ENCODE measurements at regions not wholly inside any gene's neighbourhood (a gene's known extent, or its start where the extent isn't known, plus 50 kb on each side); places are given as distances from the start of the nearest gene placed in this dataset.
A peak's percentile ranks its signal among the peaks of the same experiment; 100 is the strongest.

DNA sequence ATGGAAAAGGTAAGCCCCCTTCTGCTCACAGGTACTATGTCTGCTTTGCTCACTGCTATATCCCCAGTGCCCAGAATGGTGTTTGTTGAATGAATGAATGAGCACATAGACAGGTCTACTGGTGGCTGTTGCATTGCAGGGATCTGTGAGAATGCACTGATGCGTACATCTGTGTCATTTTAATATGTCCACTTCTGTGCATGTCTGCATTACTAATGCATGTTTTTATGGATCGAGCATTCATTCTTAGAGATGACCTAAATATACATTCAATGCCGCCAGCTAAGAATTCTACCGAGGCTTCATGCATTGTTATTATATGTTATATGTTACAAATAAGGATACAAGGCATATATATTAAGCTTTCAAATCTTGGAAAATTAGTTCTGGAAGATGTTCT is 73.8 kb downstream of the SPRING1 start:
- peaks cover 4% of the 10 kb centered on the region for H3K79me2 ChIP-seq (ENCODE audit: insufficient read depth, low read length)

DNA sequence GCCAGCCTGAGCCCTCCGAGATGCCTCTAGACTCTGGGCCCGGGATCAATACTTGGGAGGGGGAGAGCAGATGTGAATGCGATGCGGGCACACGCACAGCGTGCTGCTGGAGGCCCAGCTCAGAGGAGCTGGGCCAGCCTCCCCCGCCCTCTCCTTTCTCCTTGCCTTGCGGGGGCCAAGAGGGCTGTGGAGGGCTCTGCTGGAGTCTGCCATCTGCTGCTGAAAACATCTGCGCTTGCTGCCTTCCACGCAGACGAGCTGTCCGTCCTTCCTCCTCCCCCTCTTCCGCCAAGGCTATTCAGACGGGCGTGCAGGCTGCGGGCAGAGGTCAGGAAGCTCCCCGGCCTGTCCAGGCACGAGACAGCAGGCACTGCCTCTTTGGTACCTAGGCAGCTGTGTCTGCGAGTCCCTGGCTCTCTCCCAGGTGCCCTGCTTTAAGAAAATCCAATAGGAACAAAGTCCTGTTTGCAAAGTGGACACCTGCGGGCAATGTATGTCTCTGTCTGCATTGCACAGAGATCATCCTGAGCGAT is 75.2 kb downstream of the SPRING1 start:
- Mint-ChIP-seq H3K36me3 (no peaks in the 10 kb centered on the region), H3K27me3 (ENCODE audit: low read depth in 3 of 3) (peaks cover 0 to 10% (median 3%) of the 10 kb centered on the region in 3 donors), H3K4me3 (peak overlapping the region; percentile 48 to 75), H3K9me3 (peaks cover 0 to 3% (median 0%) of the 10 kb centered on the region in 7 donors), H3K27ac (no peak overlapping the region), H3K4me1 (peaks cover 49% of the 10 kb centered on the region)
- peak overlapping the region in 1 of 3 experiments; percentile 46 for H3K4me3 ChIP-seq (replicated peaks in 1 of 3; ENCODE audit: low read depth in 2 of 3, low read length in 3 of 3)
- H4K20me1 ChIP-seq (ENCODE audit: insufficient read depth, low read length): no peaks in the 10 kb centered on the region
- peaks cover 41 to 45% of the 10 kb centered on the region in 2 donors for H3K4me1 ChIP-seq (ENCODE audit: control insufficient read depth in 1 of 2, insufficient read depth in 2 of 2, low read length in 2 of 2)
- H3K9ac ChIP-seq (ENCODE audit: insufficient read depth, low read length, poor library complexity, severe bottlenecking): no peak overlapping the region
- WGBS (ENCODE audit: insufficient coverage): 24% methylated on average over 21 of the region's 21 CpGs
- peak overlapping the region; percentile 61 for H3K4me2 ChIP-seq (replicated peaks; ENCODE audit: extremely low read depth, low read length, poor library complexity, severe bottlenecking)
- peaks cover 4% of the 10 kb centered on the region for H3K79me2 ChIP-seq (ENCODE audit: insufficient read depth, low read length)
- DNase-seq: peak; percentile 27 to 44 (median 31)
- no peak overlapping the region for H3K27ac ChIP-seq (ENCODE audit: low read depth in 1 of 2, low read length in 2 of 2)
- TF ChIP-seq, protein P1, sequence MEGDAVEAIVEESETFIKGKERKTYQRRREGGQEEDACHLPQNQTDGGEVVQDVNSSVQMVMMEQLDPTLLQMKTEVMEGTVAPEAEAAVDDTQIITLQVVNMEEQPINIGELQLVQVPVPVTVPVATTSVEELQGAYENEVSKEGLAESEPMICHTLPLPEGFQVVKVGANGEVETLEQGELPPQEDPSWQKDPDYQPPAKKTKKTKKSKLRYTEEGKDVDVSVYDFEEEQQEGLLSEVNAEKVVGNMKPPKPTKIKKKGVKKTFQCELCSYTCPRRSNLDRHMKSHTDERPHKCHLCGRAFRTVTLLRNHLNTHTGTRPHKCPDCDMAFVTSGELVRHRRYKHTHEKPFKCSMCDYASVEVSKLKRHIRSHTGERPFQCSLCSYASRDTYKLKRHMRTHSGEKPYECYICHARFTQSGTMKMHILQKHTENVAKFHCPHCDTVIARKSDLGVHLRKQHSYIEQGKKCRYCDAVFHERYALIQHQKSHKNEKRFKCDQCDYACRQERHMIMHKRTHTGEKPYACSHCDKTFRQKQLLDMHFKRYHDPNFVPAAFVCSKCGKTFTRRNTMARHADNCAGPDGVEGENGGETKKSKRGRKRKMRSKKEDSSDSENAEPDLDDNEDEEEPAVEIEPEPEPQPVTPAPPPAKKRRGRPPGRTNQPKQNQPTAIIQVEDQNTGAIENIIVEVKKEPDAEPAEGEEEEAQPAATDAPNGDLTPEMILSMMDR (IDR thresholded peaks at IDR 0.05): no peak
- H2AFZ ChIP-seq (ENCODE audit: insufficient read depth, low read depth, low read length, poor library complexity, severe bottlenecking): peak overlapping the region; percentile 69
- H3K9me3 ChIP-seq (replicated peaks in 1 of 2; ENCODE audit: control insufficient read depth in 1 of 2, insufficient read depth in 1 of 2, low read length in 2 of 2): no peaks in the 10 kb centered on the region
- intact Hi-C loops (cut with micrococcal nuclease): no loop called here
- no peaks in the 10 kb centered on the region for H3K36me3 ChIP-seq (replicated peaks in 1 of 2; ENCODE audit: control insufficient read depth in 1 of 2, insufficient read depth in 2 of 2, low read length in 2 of 2)
- no peaks in the 10 kb centered on the region for H3K27me3 ChIP-seq (ENCODE audit: control insufficient read depth in 2 of 2, insufficient read depth in 2 of 2, low read length in 2 of 2)

More for the DNA sequence above, 73.8 kb downstream of the SPRING1 start:
- intact Hi-C loops (cut with micrococcal nuclease): no loop called here
- H3K9me3 Mint-ChIP-seq: peaks cover 0 to 3% (median 0%) of the 10 kb centered on the region in 7 donors
- Histone ChIP-seq H3K27me3 (ENCODE audit: control insufficient read depth in 2 of 2, insufficient read depth in 2 of 2, low read length in 2 of 2) (no peaks in the 10 kb centered on the region), H3K9me3 (replicated peaks in 1 of 2; ENCODE audit: control insufficient read depth in 1 of 2, insufficient read depth in 1 of 2, low read length in 2 of 2) (no peaks in the 10 kb centered on the region), H3K4me2 (replicated peaks; ENCODE audit: extremely low read depth, low read length, poor library complexity, severe bottlenecking) (no peak overlapping the region), H3K4me3 (replicated peaks in 1 of 3; ENCODE audit: low read depth in 2 of 3, low read length in 3 of 3) (no peak overlapping the region), H4K20me1 (ENCODE audit: insufficient read depth, low read length) (no peaks in the 10 kb centered on the region), H3K4me1 (ENCODE audit: control insufficient read depth in 1 of 2, insufficient read depth in 2 of 2, low read length in 2 of 2) (peaks cover 31 to 36% of the 10 kb centered on the region in 2 donors), H3K36me3 (replicated peaks in 1 of 2; ENCODE audit: control insufficient read depth in 1 of 2, insufficient read depth in 2 of 2, low read length in 2 of 2) (no peaks in the 10 kb centered on the region), H3K27ac (ENCODE audit: low read depth in 1 of 2, low read length in 2 of 2) (no peak overlapping the region), H3K9ac (ENCODE audit: insufficient read depth, low read length, poor library complexity, severe bottlenecking) (no peak overlapping the region), H2AFZ (ENCODE audit: insufficient read depth, low read depth, low read length, poor library complexity, severe bottlenecking) (no peak overlapping the region)
- TF ChIP-seq, protein P1 (IDR thresholded peaks at IDR 0.05): no peak
- 83% methylated on average over 2 of the region's 4 CpGs for WGBS (ENCODE audit: insufficient coverage)
- peaks cover 0 to 13% (median 3%) of the 10 kb centered on the region in 3 donors for H3K27me3 Mint-ChIP-seq (ENCODE audit: low read depth in 3 of 3)
- no peak overlapping the region for H3K4me3 Mint-ChIP-seq
- no peak for DNase-seq
- peaks cover 41% of the 10 kb centered on the region for H3K4me1 Mint-ChIP-seq
- no peaks in the 10 kb centered on the region for H3K36me3 Mint-ChIP-seq
- H3K27ac Mint-ChIP-seq: no peak overlapping the region

All from CD14-positive monocyte (primary cell).